SK-N-MC (cell line): ENCODE measurements at regions not wholly inside any gene's neighbourhood (a gene's known extent, or its start where the extent isn't known, plus 50 kb on each side); places are given as distances from the start of the nearest gene placed in this dataset.
"Not testable (repeated sequence)": the region's sequence is repeated elsewhere in the genome, so short reads cannot be mapped to it uniquely, and the experiment has no call there.

Experiments
- DNase-seq: peaks from one replicate; pipeline ENCODE4 v3.0.0-alpha.2; 2011; ENCODE audit warnings: low read depth, low spot score
- H3K27ac ChIP-seq: fragments of 200-600 bp; sonication (generic); 2 replicates; pipeline ENCODE4 v1.5.1; 2016; ENCODE audit warnings: mixed run types
- H3K36me3 ChIP-seq: fragments of 200-600 bp; sonication (generic); 2 replicates; pipeline ENCODE4 v1.6.1; 2017; ENCODE audit warnings: antibody characterized with exemption, low read length, mixed read lengths; ENCODE audit not compliant: insufficient read depth
- H3K4me3 ChIP-seq: fragments of 200-600 bp; sonication (generic); 2 replicates; pipeline ENCODE4 v1.5.1; 2016
- H3K9ac ChIP-seq: fragments of 200-600 bp; sonication (generic); 2 replicates; pipeline ENCODE4 v1.8.0; 2017; ENCODE audit warnings: mixed run types, mixed read lengths; ENCODE audit not compliant: insufficient read length
- H3K9me3 ChIP-seq: fragments of 200-600 bp; sonication (generic); 2 replicates; pipeline ENCODE4 v1.6.1; 2017; ENCODE audit warnings: low read depth, mild to moderate bottlenecking, antibody characterized with exemption, low read length, moderate library complexity, mixed read lengths
- EZH2 ChIP-seq: fragments of 200-600 bp; sonication (generic); IDR thresholded peaks from one replicate; pipeline ENCODE4 v1.6.1; 2017; ENCODE audit warnings: antibody characterized with exemption
- FOXP2 ChIP-seq: optimal IDR thresholded peaks from 2 replicates; pipeline ENCODE3; 2011; ENCODE audit warnings: mild to moderate bottlenecking, moderate library complexity; ENCODE audit not compliant: insufficient read depth; ENCODE audit errors: extremely low read length, control extremely low read depth
- POLR2AphosphoS5 ChIP-seq: IDR thresholded peaks from 2 replicates; pipeline ENCODE4 v1.6.1; 2012; ENCODE audit warnings: mild to moderate bottlenecking, low read depth, low read length, borderline replicate concordance

DNA sequence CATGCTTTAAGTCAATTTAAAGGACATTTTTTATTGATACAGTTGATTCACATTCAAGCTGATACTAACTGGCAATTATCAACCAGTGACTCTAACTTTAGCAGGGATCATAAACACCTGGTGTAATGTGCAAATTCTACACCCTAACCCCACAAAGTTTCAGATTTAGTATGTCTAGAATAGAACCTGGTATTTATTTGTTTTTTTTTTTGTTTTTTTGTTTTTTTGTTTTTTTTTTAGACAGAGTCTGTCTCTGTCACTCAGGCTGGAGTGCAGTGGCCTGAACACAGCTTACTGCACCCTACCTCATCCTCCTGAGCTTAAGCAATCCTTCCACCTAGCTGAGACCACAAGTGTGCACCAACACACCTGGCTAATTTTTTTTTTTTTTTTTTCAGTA is 311.2 kb upstream of the SEMA6A start:
- no peak overlapping the region for H3K9ac ChIP-seq
- no peak overlapping the region for H3K4me3 ChIP-seq
- H3K27ac ChIP-seq, result no peak overlapping the region
- H3K9me3 ChIP-seq, result no peaks in the 10 kb centered on the region
- H3K36me3 ChIP-seq, result no peaks in the 10 kb centered on the region
- no peak for DNase-seq
- no peak for TF ChIP-seq FOXP2
- TF ChIP-seq POLR2AphosphoS5, result no peak
- TF ChIP-seq EZH2, result no peak

DNA sequence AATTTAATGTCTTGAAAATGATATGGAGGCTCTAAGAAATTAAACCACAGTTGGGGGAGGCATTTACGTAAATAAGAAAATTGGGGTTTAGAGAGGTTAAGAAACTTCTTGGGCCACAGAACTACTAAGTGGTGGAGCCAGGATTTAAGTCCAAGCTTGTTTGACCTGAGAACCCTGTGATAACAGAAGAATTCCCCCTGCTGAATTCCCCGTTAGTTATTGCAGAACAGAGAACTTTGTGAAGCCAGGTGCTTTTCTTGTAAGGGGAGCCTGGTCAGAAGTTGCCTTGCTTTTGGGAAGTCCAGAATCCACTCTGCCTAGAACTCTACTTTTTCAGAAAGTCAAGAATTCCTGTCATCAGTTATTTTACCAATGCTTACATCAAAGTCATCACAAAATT is 309.3 kb upstream of the SEMA6A start:
- Histone ChIP-seq H3K27ac (no peak overlapping the region), H3K9ac (no peak overlapping the region), H3K9me3 (no peaks in the 10 kb centered on the region), H3K4me3 (no peak overlapping the region), H3K36me3 (no peaks in the 10 kb centered on the region)
- no peak for TF ChIP-seq EZH2
- no peak for TF ChIP-seq POLR2AphosphoS5
- no peak for TF ChIP-seq FOXP2
- DNase-seq, result no peak

DNA sequence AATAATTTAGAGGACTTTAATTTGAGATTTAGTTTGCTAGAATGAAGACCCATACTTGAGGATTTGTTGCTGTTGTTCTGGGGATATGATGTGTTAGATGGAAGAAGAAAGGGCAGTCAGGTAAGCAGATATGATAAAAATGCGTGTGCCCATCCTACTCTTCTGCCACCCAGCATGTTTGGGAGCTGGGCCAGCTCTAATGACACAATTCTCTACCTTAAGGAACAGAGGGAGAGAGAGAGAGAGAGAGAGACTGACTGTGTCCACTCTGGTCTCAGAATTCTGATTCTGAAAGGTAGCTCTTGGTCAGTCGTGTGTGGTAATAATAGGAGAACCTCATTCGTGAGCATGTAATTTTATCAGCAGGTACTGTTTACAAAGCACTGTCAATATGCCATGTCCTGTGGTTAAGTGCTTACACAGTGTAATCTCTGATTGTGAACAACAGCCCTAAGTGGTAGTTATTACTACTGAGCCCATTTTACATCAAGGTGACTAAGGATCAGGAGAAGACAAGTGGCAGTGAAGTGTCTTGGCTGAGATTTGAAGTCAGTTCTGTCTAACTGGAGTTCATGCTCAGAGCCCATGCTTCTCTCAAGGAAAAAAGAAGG is 307.4 kb upstream of the SEMA6A start:
- no peak overlapping the region for H3K9ac ChIP-seq
- TF ChIP-seq EZH2 (no peak), FOXP2 (no peak), POLR2AphosphoS5 (no peak)
- no peaks in the 10 kb centered on the region for H3K36me3 ChIP-seq
- H3K9me3 ChIP-seq, result no peaks in the 10 kb centered on the region
- no peak overlapping the region for H3K27ac ChIP-seq
- DNase-seq, result no peak
- H3K4me3 ChIP-seq, result no peak overlapping the region

DNA sequence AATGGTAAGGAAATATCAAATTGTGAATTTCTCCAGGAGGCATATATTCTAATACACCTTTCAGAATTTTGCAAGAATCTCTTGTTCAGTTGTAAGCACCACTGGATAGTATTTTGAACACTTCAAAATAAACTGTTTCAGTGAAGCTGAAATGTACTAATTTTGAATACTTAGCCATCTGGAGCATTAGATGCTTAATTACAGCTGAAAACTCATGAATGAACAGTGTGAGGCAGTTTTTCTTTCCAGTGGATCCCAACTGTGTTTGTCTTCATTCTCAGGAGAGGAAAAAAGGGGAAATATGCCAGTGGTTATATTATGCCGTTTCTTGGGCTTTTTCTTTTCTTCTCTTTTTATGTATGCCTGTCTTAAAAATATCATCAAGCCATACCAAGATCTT is 306.0 kb upstream of the SEMA6A start:
- no peak overlapping the region for H3K9ac ChIP-seq
- no peak overlapping the region for H3K27ac ChIP-seq
- TF ChIP-seq EZH2 (no peak), FOXP2 (no peak), POLR2AphosphoS5 (no peak)
- no peaks in the 10 kb centered on the region for H3K9me3 ChIP-seq
- no peak for DNase-seq
- no peaks in the 10 kb centered on the region for H3K36me3 ChIP-seq
- H3K4me3 ChIP-seq, result no peak overlapping the region

DNA sequence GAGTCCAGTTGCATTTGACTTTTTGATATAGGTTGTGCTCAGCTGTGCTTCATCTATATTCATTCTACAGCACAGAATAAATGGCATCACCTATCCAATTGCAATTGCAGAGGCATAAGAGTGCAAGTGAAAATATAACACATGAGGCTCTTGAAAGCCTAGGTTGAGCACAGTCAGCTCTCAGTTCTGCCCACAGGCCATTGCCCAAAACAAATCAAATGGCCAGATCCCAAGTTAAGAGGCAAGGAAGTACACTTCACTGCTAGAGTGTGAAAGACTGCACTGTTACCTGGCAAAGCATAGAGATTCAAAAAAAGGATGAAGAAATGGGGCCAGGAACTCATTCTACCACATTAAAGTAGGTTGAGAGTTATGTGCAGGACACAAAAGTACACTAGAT is 305.5 kb upstream of the SEMA6A start:
- Histone ChIP-seq H3K27ac (no peak overlapping the region), H3K9ac (no peak overlapping the region), H3K36me3 (no peaks in the 10 kb centered on the region), H3K9me3 (no peaks in the 10 kb centered on the region), H3K4me3 (no peak overlapping the region)
- no peak for TF ChIP-seq POLR2AphosphoS5
- no peak for DNase-seq

DNA sequence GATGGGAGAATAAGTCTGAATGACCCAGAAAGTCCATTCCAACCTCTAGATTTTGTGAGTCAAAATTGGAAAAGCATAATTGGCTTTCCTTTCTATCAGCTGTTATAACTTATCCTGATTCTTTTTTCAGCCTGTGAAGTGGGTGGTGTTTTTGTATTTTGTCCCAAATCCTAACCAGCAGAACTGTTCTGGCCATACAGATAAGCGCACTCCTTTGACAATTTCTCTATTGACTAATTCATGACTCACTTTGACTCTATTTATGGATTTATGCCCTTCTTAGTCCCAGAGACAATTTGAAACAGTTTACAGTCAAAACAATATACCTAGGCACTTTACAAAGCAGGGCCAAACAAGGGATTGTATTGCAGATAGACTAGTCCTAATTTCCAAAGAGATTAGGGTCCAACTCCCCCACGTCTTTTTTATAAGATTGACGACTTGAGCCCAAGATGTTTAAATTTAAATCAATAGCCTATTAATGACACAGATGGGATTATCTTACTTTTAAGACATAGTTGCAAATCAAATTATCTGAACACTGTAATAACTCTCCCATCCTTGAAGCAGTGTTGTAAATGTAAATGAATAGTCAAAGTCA is 301.7 kb upstream of the SEMA6A start:
- Histone ChIP-seq H3K9ac (no peak overlapping the region), H3K36me3 (no peaks in the 10 kb centered on the region), H3K4me3 (no peak overlapping the region), H3K27ac (no peak overlapping the region), H3K9me3 (no peaks in the 10 kb centered on the region)
- DNase-seq, result no peak
- TF ChIP-seq POLR2AphosphoS5 (no peak), FOXP2 (no peak), EZH2 (no peak)

DNA sequence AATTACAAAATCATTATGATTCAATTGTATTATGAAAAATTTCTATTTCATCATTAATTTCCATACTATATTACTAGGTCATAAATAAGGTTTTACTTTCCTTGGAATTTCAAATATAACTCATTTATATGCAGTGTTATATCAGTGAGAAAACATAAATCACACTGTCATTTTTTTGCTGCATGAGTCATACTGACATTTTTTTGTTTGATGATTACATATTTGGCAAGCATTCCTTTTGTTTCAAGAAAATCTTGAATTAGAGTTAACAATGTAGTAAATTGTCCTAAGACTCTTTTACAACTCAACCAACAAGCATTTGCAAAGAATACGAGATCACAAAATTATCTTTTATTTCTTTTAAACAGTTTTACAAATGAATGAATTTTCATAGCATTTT is 298.4 kb upstream of the SEMA6A start:
- no peak overlapping the region for H3K9ac ChIP-seq
- no peak overlapping the region for H3K27ac ChIP-seq
- H3K9me3 ChIP-seq, result no peaks in the 10 kb centered on the region
- H3K4me3 ChIP-seq, result no peak overlapping the region
- TF ChIP-seq POLR2AphosphoS5 (no peak), FOXP2 (no peak), EZH2 (no peak)
- DNase-seq, result no peak
- no peaks in the 10 kb centered on the region for H3K36me3 ChIP-seq

DNA sequence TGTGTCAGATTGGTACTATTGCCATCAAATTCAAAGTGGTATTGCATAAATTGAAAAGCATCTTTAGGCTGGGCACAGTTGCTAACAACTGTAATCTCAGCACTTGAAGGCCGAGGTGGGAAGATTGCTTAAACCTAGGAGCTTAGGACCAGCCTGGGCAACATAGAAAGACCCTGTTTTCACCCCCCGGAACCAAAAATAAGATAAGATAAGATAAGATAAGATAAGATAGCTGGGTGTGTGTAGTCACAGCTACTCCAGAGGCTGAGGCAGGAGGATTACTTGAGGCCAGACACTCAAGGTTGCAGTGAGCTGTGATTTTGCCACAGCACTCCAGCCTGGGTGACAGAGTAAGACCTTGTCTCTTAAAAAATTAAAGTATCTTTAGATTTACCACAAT is 297.9 kb upstream of the SEMA6A start:
- TF ChIP-seq FOXP2 (no peak), POLR2AphosphoS5 (no peak)
- H3K36me3 ChIP-seq, result no peaks in the 10 kb centered on the region
- no peak overlapping the region for H3K27ac ChIP-seq
- H3K4me3 ChIP-seq, result no peak overlapping the region
- no peak overlapping the region for H3K9ac ChIP-seq
- H3K9me3 ChIP-seq, result no peaks in the 10 kb centered on the region
- DNase-seq, result no peak

DNA sequence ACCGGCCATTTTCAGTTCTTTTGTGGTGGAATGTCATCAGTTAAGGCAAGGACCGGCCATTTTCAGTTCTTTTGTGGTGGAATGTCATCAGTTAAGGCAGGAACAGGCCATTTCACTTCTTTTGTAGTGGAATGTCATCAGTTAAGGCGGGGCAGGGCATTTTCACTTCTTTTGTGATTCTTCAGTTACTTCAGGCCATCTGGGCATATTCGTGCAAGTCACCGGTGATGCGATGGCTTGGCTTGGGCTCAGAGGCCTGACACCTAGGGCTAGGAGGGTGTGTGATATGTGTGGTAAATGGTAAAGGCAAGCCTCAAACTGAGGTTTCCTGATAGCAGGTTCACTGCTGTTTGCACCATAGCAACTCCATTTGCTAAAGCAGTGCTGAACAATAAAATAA is 293.2 kb upstream of the SEMA6A start:
- H3K36me3 ChIP-seq, DNase-seq, H3K4me3 ChIP-seq, H3K9ac ChIP-seq, H3K27ac ChIP-seq, H3K9me3 ChIP-seq: not testable (repeated sequence)
